T-cell (primary cell): ENCODE measurements at regions not wholly inside any gene's neighbourhood (a gene's known extent, or its start where the extent isn't known, plus 50 kb on each side); places are given as distances from the start of the nearest gene placed in this dataset.
"Not testable (repeated sequence)": the region's sequence is repeated elsewhere in the genome, so short reads cannot be mapped to it uniquely, and the experiment has no call there.

Experiments
- ATAC-seq, 4 experiments: fragments of 200-7000 bp in 3 of 4; fragments of 150-1000 bp in 1 of 4; cut with Tn5 transposase; replicated peaks in 1 of 4; 1 replicate in 3 of 4; 2 replicates in 1 of 4; pipeline ENCODE4 v1.10.0; 2021; ENCODE audit warnings: moderate library complexity in 3 of 4, mild to moderate bottlenecking in 2 of 4, moderate number of reproducible peaks in 1 of 4
- CTCF ChIA-PET, 2 donors: fragments of 300-600 bp; sonication (Branson Sonifier 250); formaldehyde crosslinking; loops; one replicate each; lab custom pipeline; 2022; ENCODE audit warnings: antibody characterized with exemption in 2 of 2; lab: Charles Lee
- POLR2A ChIA-PET, 2 donors: fragments of 300-600 bp; sonication (Branson Sonifier 250); formaldehyde crosslinking; loops; one replicate each; lab custom pipeline; 2022; ENCODE audit warnings: antibody characterized with exemption in 2 of 2; lab: Charles Lee
- DNase-seq, 35 experiments: peaks; one replicate each; pipeline versions ENCODE4 v3.0.0 to v3.0.0-alpha.2; 2013 to 2023
- H3K27ac ChIP-seq: one replicate; pipeline ENCODE4 v1.5.1; 2013; ENCODE audit warnings: low read length
- H3K27me3 ChIP-seq, 2 experiments: replicated peaks in 1 of 2; 1 replicate in 1 of 2; 2 replicates in 1 of 2; pipeline versions ENCODE4 v1.6.1 to v1.7.0; 2013; ENCODE audit warnings: low read length in 1 of 2, mixed read lengths in 1 of 2; ENCODE audit not compliant: control insufficient read depth in 2 of 2, insufficient read depth in 2 of 2; ENCODE audit errors: extremely low read depth in 1 of 2
- H3K36me3 ChIP-seq, 2 donors: 1 replicate in 1 of 2; 2 replicates in 1 of 2; pipeline versions ENCODE4 v1.6.1 to v1.7.0; 2013; ENCODE audit warnings: low read length in 1 of 2; ENCODE audit not compliant: control insufficient read depth in 2 of 2, insufficient read depth in 1 of 2; ENCODE audit errors: extremely low read depth in 1 of 2
- H3K4me1 ChIP-seq, 2 experiments: 1 replicate in 1 of 2; 2 replicates in 1 of 2; pipeline versions ENCODE4 v1.6.1 to v1.7.0; 2013; ENCODE audit warnings: low read length in 2 of 2, mixed read lengths in 1 of 2; ENCODE audit not compliant: insufficient read depth in 2 of 2, control insufficient read depth in 1 of 2; ENCODE audit errors: extremely low read depth in 1 of 2
- H3K4me3 ChIP-seq, 2 donors: 1 replicate in 1 of 2; 2 replicates in 1 of 2; pipeline versions ENCODE4 v1.5.1 to v1.7.0; 2013; ENCODE audit warnings: mild to moderate bottlenecking in 2 of 2, low read length in 1 of 2, moderate library complexity in 1 of 2; ENCODE audit not compliant: control insufficient read depth in 1 of 2; ENCODE audit errors: extremely low read depth in 1 of 2
- H3K9me3 ChIP-seq: 2 replicates; pipeline ENCODE4 v1.7.0; 2013
- H3K27ac Mint-ChIP-seq, 2 donors: one replicate each; pipeline ENCODE4 v1.8.0; 2020 to 2021; ENCODE audit warnings: mild to moderate bottlenecking in 2 of 2, mixed read lengths in 2 of 2
- H3K27me3 Mint-ChIP-seq, 2 donors: one replicate each; pipeline ENCODE4 v1.8.0; 2021 to 2022; ENCODE audit warnings: mixed read lengths in 2 of 2
- H3K36me3 Mint-ChIP-seq: one replicate; pipeline ENCODE4 v1.8.0; 2021; ENCODE audit warnings: mixed read lengths
- H3K4me1 Mint-ChIP-seq, 3 donors: one replicate each; pipeline ENCODE4 v1.8.0; 2020 to 2022; ENCODE audit warnings: mixed read lengths in 3 of 3, mild to moderate bottlenecking in 1 of 3
- H3K4me3 Mint-ChIP-seq, 3 donors: one replicate each; pipeline ENCODE4 v1.8.0; 2020 to 2022; ENCODE audit warnings: mild to moderate bottlenecking in 3 of 3, mixed read lengths in 3 of 3, moderate library complexity in 3 of 3
- H3K9me3 Mint-ChIP-seq, 3 donors: one replicate each; pipeline ENCODE4 v1.8.0; 2020 to 2022; ENCODE audit warnings: mixed read lengths in 3 of 3
- WGBS: methylation state at CpG from one replicate; pipeline ENCODE4 v1.1.5; 2013; ENCODE audit warnings: missing lambda C conversion rate; ENCODE audit not compliant: insufficient coverage; 5-methylcytosine and 5-hydroxymethylcytosine counted together

DNA sequence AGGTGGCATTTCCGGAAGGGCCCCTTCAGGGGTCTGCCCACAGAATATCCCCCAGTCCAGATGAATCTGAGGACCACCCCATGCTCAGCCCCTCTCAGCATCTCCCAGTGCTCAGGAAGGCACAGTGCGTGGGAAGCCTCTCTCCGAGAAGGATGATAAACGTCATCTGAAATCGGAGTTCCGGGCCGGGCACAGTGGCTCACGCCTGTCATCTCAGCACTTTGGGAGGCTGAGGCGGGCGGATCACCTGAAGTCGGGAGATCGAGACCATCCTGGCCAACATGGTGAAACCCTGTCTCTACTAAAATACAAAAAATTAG, 74.5 kb upstream of the PPP1R26 start:
- POLR2A ChIA-PET, DNase-seq, H3K9me3 Mint-ChIP-seq, H3K36me3 Mint-ChIP-seq, H3K4me1 ChIP-seq, CTCF ChIA-PET, H3K4me1 Mint-ChIP-seq, H3K9me3 ChIP-seq, ATAC-seq, H3K36me3 ChIP-seq, H3K4me3 ChIP-seq, H3K27ac Mint-ChIP-seq, H3K4me3 Mint-ChIP-seq, H3K27ac ChIP-seq: not testable (repeated sequence)
- H3K27me3 Mint-ChIP-seq, result peaks cover 6 to 21% of the 10 kb centered on the region in 2 donors
- peaks cover 0 to 46% of the 10 kb centered on the region in 2 experiments for H3K27me3 ChIP-seq
- WGBS, result 93% methylated on average over 12 of the region's 12 CpGs

DNA sequence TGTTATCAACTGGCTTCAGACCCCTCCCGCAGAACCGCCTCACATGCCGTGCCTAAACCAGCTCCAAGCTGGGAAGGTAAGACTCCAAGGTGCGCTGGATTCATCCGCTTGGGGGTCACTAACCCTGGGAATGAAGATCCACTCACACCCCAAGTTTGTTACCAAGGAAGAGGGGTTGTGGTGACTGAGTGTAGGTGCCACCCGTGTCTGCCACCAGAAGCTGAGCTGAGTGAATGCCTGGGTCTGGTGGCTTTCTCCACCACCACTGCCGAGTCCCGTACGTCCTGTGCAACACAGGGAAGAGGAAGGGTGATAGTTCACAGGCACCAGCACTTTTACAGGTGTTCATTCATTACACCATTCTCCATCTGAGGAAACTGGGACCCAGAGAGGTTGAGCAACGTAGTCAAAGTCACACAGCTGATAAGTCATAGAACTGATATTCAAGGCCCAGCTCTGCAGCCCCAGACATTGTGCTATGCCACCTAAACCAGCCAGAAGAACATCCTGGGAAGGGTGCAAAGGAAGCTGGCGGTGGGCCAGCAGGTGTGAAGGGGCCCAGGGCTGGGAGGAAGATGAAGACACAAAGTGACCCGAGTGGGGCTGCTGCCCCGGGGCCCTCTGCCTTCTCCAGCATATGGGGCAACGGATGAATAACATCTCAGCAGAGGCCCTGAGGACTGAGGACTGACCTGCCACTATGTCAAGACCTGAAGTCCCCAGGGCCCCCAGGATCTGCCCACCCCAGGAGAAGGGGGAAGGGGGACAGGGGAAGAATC, 70.9 kb upstream of the PPP1R26 start:
- H3K9me3 Mint-ChIP-seq, result no peaks in the 10 kb centered on the region
- Histone ChIP-seq H3K9me3 (no peaks in the 10 kb centered on the region), H3K36me3 (no peaks in the 10 kb centered on the region), H3K4me1 (peaks cover 0 to 3% of the 10 kb centered on the region in 2 experiments), H3K4me3 (no peak overlapping the region), H3K27ac (no peak overlapping the region), H3K27me3 (peaks cover 0 to 59% of the 10 kb centered on the region in 2 experiments)
- ChIA-PET POLR2A (no interaction called here), CTCF (no interaction called here)
- H3K27me3 Mint-ChIP-seq, result peaks cover 7 to 25% of the 10 kb centered on the region in 2 donors
- no peaks in the 10 kb centered on the region for H3K36me3 Mint-ChIP-seq
- no peaks in the 10 kb centered on the region for H3K4me1 Mint-ChIP-seq
- no peak for DNase-seq
- WGBS, result 69% methylated on average over 5 of the region's 14 CpGs
- no peak for ATAC-seq
- H3K27ac Mint-ChIP-seq, result no peak overlapping the region
- no peak overlapping the region for H3K4me3 Mint-ChIP-seq

DNA sequence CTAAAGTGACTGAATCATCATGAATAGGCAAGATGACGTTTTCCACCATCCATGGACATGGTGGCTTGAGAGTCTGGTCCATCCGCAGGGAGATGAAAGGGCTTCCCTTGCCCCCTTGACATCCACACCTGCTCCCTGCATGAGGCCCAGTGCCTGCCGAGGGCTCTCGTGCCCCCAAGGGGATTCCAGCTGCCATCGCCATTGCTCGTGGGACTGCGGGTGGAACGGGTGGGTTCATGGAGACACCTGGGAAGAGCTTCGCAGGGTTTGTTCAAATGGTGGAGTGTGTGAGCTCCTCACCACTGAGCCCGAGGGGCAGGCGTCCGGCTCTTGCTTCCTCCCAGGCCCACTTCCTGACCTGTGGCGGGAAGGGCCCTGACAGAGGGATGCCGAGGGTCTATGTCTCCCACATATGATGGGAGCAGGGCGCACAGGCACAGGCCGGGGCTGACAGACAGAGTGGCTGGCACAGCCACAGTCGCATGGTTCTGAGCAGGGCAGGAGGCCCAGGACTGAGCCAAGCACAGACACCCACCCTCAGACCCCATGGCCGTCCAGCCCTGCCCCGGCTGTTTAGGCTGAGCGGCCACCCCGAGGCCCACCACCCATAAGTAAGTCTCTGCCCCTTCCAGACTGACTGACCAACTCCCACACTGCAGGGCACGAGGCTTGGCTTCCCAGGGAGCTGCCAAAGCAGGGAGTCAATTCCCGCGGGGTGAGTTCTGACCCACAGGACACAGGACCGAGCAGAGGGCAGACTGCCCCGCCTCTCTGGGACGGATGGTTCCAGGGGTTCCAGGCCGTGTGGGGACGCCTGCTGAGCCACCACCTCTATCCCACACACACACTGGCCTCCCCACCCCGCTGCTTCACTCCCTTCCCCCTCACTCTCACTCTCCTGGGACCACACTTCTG, 70.0 kb upstream of the PPP1R26 start:
- Histone ChIP-seq H3K27ac (no peak overlapping the region), H3K27me3 (peaks cover 0 to 54% of the 10 kb centered on the region in 2 experiments), H3K9me3 (no peaks in the 10 kb centered on the region), H3K4me3 (no peak overlapping the region), H3K36me3 (no peaks in the 10 kb centered on the region), H3K4me1 (peaks cover 0 to 3% of the 10 kb centered on the region in 2 experiments)
- no peaks in the 10 kb centered on the region for H3K36me3 Mint-ChIP-seq
- no peaks in the 10 kb centered on the region for H3K4me1 Mint-ChIP-seq
- H3K27ac Mint-ChIP-seq, result no peak overlapping the region
- no peak for DNase-seq
- H3K9me3 Mint-ChIP-seq, result no peaks in the 10 kb centered on the region
- ChIA-PET CTCF (no interaction called here), POLR2A (no interaction called here)
- no peak overlapping the region for H3K4me3 Mint-ChIP-seq
- no peak for ATAC-seq
- H3K27me3 Mint-ChIP-seq, result peaks cover 7 to 22% of the 10 kb centered on the region in 2 donors
- 72% methylated on average over 25 of the region's 30 CpGs for WGBS

DNA sequence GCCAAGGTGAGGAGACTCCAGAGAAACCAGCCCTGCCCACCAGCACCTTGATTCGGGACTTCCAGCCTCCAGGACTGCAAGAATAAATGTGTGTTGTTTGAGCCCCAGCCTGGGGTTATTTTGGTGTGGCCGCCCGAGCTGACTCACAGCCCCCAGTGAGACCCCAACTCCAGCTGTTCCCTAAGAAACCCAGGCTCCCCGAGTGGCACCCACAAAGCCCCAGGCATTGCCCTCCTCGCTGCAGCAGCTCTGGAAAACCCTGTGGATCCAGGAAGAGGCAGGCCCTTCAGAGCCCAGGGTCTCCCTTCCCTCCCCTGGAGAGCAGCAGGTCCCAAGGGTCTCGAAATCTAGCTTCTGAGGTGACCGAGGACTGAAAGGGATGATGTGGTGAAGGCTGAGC, 69.2 kb upstream of the PPP1R26 start:
- ChIA-PET POLR2A (no interaction called here), CTCF (interaction anchor here in 1 of 2 donors (0.6 kb wide), 1 partner anchor 722 kb away, joined by 5 read pairs; no protein-coding TSS in a partner anchor)
- ATAC-seq (no peak), DNase-seq (no peak)
- no peaks in the 10 kb centered on the region for H3K4me1 Mint-ChIP-seq
- WGBS, result 90% methylated on average over 2 of the region's 7 CpGs
- peaks cover 7 to 22% of the 10 kb centered on the region in 2 donors for H3K27me3 Mint-ChIP-seq
- Histone ChIP-seq H3K36me3 (no peaks in the 10 kb centered on the region), H3K9me3 (no peaks in the 10 kb centered on the region), H3K27me3 (peaks cover 0 to 49% of the 10 kb centered on the region in 2 experiments), H3K4me3 (no peak overlapping the region), H3K27ac (no peak overlapping the region), H3K4me1 (peaks cover 0 to 3% of the 10 kb centered on the region in 2 experiments)
- no peak overlapping the region for H3K27ac Mint-ChIP-seq
- H3K9me3 Mint-ChIP-seq, result no peaks in the 10 kb centered on the region
- no peak overlapping the region for H3K4me3 Mint-ChIP-seq
- H3K36me3 Mint-ChIP-seq, result no peaks in the 10 kb centered on the region

DNA sequence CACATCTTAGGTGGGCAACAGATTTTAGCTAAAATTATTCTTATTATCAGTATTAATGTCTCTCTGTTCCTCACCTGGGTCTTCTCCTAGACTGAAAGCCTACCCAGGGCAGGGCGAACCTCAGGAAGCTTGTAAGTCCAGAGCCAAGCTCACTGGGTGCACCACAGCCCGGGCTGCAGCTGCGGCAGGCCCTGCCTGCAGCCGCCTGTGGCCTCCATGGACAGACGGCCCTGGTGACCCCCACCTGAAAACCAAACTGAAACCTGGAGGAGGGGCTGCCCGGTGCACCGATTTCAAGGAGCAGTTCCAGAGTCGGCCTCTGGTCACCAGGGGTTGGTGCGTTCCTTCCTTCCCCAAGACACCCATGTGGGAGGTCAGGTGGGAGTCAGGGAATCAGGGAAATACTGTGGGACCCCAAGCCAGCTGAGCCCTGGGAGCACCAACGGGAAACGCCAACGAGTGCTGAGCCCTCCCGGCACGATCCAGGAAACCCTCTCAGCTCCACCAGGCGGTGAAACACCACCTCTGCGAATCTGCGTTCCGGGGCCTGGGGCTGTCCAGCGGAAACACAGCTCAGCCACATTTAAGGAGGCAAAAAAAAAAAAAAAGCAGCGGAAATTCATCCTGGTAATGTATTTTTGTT, 68.6 kb upstream of the PPP1R26 start:
- peaks cover 0 to 3% of the 10 kb centered on the region in 2 experiments for H3K4me1 ChIP-seq
- no peak for DNase-seq
- WGBS, result 91% methylated on average over 14 of the region's 20 CpGs

GRCh38 chr9:135411605-135412004, 68.0 kb upstream of the PPP1R26 start:
- H3K4me3 Mint-ChIP-seq, H3K9me3 Mint-ChIP-seq, H3K36me3 Mint-ChIP-seq, H3K27ac ChIP-seq, H3K27ac Mint-ChIP-seq, H3K9me3 ChIP-seq, POLR2A ChIA-PET, H3K4me1 Mint-ChIP-seq, ATAC-seq, H3K4me1 ChIP-seq, DNase-seq, H3K4me3 ChIP-seq, H3K36me3 ChIP-seq: not testable (repeated sequence)
- peaks cover 0 to 43% of the 10 kb centered on the region in 2 experiments for H3K27me3 ChIP-seq
- peaks cover 7 to 16% of the 10 kb centered on the region in 2 donors for H3K27me3 Mint-ChIP-seq
- CTCF ChIA-PET, result interaction anchor here in 1 of 2 donors (0.7 kb wide), 1 partner anchor 1571 kb away, joined by 4 read pairs; no protein-coding TSS in a partner anchor
- 83% methylated on average over 3 of the region's 7 CpGs for WGBS

More for the DNA sequence above, 68.6 kb upstream of the PPP1R26 start:
- Histone ChIP-seq H3K9me3 (no peaks in the 10 kb centered on the region), H3K36me3 (no peaks in the 10 kb centered on the region), H3K4me3 (no peak overlapping the region), H3K27ac (no peak overlapping the region), H3K27me3 (peaks cover 0 to 46% of the 10 kb centered on the region in 2 experiments)
- Mint-ChIP-seq H3K36me3 (no peaks in the 10 kb centered on the region), H3K4me3 (no peak overlapping the region), H3K27me3 (peaks cover 7 to 21% of the 10 kb centered on the region in 2 donors), H3K4me1 (no peaks in the 10 kb centered on the region), H3K9me3 (no peaks in the 10 kb centered on the region), H3K27ac (no peak overlapping the region)
- no peak for ATAC-seq
- CTCF ChIA-PET, result interaction anchor here in 1 of 2 donors (0.6 kb wide), 1 partner anchor 722 kb away, joined by 5 read pairs; no protein-coding TSS in a partner anchor
- POLR2A ChIA-PET, result interaction anchor here in 1 of 2 donors (0.6 kb wide), 2 partner anchors 24 to 325 kb away, joined by 5 to 8 read pairs; no protein-coding TSS in a partner anchor
